Muscle layer of duodenum (tissue), 2 donors: ENCODE measurements at regions not wholly inside any gene's neighbourhood (a gene's known extent, or its start where the extent isn't known, plus 50 kb on each side); places are given as distances from the start of the nearest gene placed in this dataset.

Experiments
- H3K27ac ChIP-seq: one replicate; pipeline ENCODE4 v1.7.0; 2013; ENCODE audit warnings: mild to moderate bottlenecking, low read length
- H3K27me3 ChIP-seq: one replicate; pipeline ENCODE4 v1.7.0; 2013; ENCODE audit warnings: low read depth, mild to moderate bottlenecking, control low read depth, low read length
- H3K36me3 ChIP-seq, 2 donors: one replicate each; pipeline ENCODE4 v1.7.0; 2013; ENCODE audit warnings: low read length in 2 of 2, control low read depth in 1 of 2, mild to moderate bottlenecking in 1 of 2; ENCODE audit not compliant: insufficient read depth in 2 of 2, control insufficient read depth in 1 of 2
- H3K4me1 ChIP-seq, 2 donors: one replicate each; pipeline ENCODE4 v1.7.0; 2013; ENCODE audit warnings: low read length in 2 of 2, mild to moderate bottlenecking in 2 of 2, control low read depth in 1 of 2, moderate library complexity in 1 of 2; ENCODE audit not compliant: insufficient read depth in 2 of 2, control insufficient read depth in 1 of 2
- H3K4me3 ChIP-seq, 2 donors: one replicate each; pipeline ENCODE4 v1.7.0; 2013; ENCODE audit warnings: low read length in 2 of 2, low read depth in 1 of 2, mild to moderate bottlenecking in 1 of 2
- H3K9me3 ChIP-seq, 2 donors: one replicate each; pipeline ENCODE4 v1.7.0; 2013; ENCODE audit warnings: low read length in 2 of 2, control low read depth in 1 of 2, mild to moderate bottlenecking in 1 of 2; ENCODE audit not compliant: control insufficient read depth in 1 of 2
- donor health status: healthy.

DNA sequence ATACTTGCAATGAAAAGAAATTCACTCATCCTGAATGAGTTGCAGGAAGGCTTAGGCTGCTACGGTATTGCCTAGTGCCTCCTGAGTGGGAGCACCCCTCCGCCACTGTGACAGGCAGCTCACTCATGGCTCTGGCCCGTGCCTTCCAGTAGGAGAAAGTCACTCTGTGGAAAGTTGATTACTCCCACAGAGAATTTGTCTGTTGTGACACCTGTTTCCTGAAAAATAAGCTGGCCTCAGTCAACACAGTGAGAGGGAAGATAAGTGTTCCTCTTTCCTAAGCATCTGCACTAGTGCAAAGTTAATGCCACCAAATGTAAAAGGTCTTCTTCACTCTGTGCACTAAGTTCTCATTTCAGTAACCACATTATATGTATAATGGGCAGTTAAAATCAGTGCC, 158.8 kb upstream of the INHBA start:
- Histone ChIP-seq H3K36me3 (no peaks in the 10 kb centered on the region), H3K27me3 (no peaks in the 10 kb centered on the region), H3K27ac (no peak overlapping the region), H3K4me1 (peaks cover 0 to 4% of the 10 kb centered on the region in 2 donors), H3K4me3 (no peak overlapping the region), H3K9me3 (no peaks in the 10 kb centered on the region)

DNA sequence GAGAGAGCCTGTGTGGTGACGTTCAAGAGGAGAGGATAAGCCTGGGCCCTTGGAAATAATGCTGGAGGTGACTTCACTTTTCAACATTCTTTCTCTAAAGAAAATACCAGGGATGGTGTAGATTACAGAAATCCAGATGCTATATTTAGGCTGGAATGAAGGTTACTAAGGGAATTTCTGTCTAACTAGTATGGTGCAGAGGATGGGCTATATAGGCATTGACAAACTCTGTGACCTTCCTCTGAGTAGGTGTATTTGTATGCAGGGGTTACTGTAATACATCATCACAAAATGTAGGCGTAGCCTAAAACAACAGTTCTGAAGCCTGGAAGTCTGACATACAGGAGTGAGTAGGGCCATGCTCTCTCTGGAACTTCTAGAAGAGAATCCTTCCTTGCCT, 155.3 kb upstream of the INHBA start:
- Histone ChIP-seq H3K27me3 (no peaks in the 10 kb centered on the region), H3K4me3 (no peak overlapping the region), H3K27ac (no peak overlapping the region), H3K9me3 (no peaks in the 10 kb centered on the region), H3K4me1 (peaks cover 0 to 4% of the 10 kb centered on the region in 2 donors), H3K36me3 (no peaks in the 10 kb centered on the region)

DNA sequence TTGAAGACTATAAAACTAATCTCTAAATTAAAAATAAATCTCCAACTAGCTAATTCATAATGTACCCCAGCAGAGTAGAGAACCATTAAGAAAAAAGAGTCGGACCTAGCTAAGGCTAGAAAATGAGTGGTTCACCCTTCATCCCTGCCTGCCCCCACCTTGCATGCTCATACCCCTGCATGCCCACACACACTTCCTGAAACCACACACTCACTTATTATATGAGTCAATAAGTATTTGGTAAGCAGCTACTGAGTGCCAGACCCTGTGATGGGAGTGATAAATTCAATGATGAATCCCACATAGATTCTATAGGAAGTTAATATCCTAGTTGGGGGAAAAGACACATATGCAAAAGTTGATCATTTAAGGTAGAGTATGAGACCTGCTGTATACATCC, 152.9 kb upstream of the INHBA start:
- Histone ChIP-seq H3K9me3 (no peaks in the 10 kb centered on the region), H3K27me3 (no peaks in the 10 kb centered on the region), H3K36me3 (no peaks in the 10 kb centered on the region), H3K27ac (no peak overlapping the region), H3K4me1 (no peaks in the 10 kb centered on the region), H3K4me3 (no peak overlapping the region)

DNA sequence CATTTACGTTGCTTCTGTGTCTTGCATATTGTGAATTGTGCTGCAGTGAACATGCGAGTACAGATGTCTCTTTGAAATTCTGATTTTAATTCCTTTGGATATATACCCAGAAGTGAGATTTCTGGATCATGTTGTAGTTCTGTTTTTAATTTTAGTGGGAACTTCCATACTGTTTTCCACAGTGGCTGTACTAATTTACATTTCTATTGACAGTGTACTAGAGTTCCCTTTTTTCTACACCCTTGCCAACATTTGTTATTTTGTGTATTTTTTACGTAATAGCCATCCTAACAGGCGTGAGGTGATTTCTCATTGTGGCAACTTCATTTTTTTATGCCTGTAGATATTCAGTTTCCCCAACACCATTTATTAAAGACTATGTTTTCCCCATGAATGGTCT, 144.7 kb upstream of the INHBA start:
- H3K4me3 ChIP-seq = no peak overlapping the region
- no peaks in the 10 kb centered on the region for H3K4me1 ChIP-seq
- no peaks in the 10 kb centered on the region for H3K36me3 ChIP-seq
- H3K27me3 ChIP-seq = no peaks in the 10 kb centered on the region
- no peaks in the 10 kb centered on the region for H3K9me3 ChIP-seq
- no peak overlapping the region for H3K27ac ChIP-seq

DNA sequence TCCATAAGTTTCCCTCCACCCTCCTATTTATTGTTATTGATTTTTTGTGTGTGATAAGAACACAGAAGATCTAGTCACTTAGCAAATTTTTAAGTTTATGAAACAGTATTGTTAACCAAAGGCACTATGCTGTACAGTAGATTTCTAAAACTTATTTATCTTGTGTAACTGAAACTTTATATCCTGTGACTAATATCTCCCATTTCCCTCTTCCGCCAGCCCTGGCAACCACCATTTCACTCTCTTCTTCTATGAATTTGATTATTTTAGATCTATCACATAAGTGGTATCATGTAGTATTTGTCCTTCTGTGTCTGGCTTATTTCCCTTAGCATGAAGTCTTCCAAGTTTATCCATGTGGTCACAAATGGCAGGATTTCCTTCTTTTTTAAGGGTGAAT, 144.3 kb upstream of the INHBA start:
- Histone ChIP-seq H3K9me3 (no peaks in the 10 kb centered on the region), H3K36me3 (no peaks in the 10 kb centered on the region), H3K4me1 (no peaks in the 10 kb centered on the region), H3K27me3 (no peaks in the 10 kb centered on the region), H3K4me3 (no peak overlapping the region), H3K27ac (no peak overlapping the region)

DNA sequence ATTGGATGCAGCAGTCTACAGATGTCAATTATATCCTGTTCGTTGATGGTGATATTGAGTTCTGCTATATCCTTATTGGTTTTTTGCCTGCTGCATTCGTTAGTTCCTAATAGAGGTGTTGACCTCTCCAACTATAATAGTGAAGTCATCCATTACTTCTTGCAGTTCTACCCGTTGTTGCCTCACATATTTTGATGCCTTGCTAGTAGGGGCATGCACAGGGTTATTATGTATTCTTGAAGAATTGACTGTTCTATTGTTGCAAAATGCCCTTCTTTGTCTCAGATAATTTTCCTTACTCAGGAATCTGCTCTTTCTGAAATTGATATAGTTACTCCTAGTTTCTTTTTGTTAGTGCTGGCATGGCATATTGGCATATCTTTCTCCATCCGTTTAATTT, 140.1 kb upstream of the INHBA start:
- Histone ChIP-seq H3K9me3 (peaks cover 0 to 7% of the 10 kb centered on the region in 2 donors), H3K4me3 (no peak overlapping the region), H3K27ac (no peak overlapping the region), H3K27me3 (no peaks in the 10 kb centered on the region), H3K36me3 (no peaks in the 10 kb centered on the region), H3K4me1 (no peaks in the 10 kb centered on the region)

DNA sequence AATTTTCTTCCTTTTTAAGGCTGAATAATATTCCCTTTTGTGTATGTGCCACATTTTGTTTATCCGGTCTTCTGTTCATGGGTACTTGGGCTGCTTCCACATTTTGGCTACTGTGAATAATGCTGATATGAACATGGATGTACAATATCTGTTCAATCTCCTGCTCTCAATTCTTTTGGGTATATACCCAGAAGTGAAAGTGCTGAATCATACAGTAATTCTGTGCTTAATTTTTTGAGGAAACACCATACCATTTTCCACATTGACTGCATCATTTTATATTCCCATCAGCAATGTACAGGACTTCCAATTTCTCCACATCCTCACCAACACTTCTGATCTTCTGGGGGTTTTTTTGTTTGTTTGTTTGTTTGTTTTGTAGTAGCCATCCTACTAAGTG, 135.0 kb upstream of the INHBA start:
- Histone ChIP-seq H3K4me1 (peaks cover 0 to 18% of the 10 kb centered on the region in 2 donors), H3K9me3 (peaks cover 0 to 7% of the 10 kb centered on the region in 2 donors), H3K27ac (no peak overlapping the region), H3K36me3 (no peaks in the 10 kb centered on the region), H3K27me3 (no peaks in the 10 kb centered on the region), H3K4me3 (no peak overlapping the region)

DNA sequence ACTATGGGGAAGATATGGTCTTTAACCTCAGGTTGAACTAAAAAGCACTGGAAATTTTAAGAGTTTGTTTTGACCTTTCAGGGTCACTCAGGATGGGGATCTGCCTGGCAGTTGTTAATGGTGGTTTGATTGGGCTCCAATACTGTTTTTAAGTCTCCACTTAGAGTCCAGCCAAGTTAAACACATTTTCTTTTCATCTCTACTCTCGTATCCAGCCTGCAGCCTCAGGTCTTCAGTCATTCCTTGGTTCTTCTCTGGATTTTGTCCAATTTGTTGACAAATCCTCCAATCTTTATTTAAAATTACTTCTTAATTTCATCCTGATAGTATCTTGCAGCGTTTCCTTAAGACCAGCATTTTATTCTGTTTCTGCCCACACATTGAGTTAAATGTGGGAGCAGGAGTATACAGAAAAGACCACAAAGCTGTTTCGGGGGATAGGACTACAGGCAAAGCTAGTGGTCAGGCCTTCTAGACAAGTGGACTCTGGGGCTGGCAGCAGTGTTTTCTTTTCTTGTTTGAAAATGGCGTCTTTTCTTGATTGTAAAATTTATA, 133.2 kb upstream of the INHBA start:
- peaks cover 0 to 7% of the 10 kb centered on the region in 2 donors for H3K9me3 ChIP-seq
- no peaks in the 10 kb centered on the region for H3K36me3 ChIP-seq
- no peak overlapping the region for H3K4me3 ChIP-seq
- no peak overlapping the region for H3K27ac ChIP-seq
- H3K27me3 ChIP-seq = no peaks in the 10 kb centered on the region
- H3K4me1 ChIP-seq = peaks cover 0 to 18% of the 10 kb centered on the region in 2 donors

DNA sequence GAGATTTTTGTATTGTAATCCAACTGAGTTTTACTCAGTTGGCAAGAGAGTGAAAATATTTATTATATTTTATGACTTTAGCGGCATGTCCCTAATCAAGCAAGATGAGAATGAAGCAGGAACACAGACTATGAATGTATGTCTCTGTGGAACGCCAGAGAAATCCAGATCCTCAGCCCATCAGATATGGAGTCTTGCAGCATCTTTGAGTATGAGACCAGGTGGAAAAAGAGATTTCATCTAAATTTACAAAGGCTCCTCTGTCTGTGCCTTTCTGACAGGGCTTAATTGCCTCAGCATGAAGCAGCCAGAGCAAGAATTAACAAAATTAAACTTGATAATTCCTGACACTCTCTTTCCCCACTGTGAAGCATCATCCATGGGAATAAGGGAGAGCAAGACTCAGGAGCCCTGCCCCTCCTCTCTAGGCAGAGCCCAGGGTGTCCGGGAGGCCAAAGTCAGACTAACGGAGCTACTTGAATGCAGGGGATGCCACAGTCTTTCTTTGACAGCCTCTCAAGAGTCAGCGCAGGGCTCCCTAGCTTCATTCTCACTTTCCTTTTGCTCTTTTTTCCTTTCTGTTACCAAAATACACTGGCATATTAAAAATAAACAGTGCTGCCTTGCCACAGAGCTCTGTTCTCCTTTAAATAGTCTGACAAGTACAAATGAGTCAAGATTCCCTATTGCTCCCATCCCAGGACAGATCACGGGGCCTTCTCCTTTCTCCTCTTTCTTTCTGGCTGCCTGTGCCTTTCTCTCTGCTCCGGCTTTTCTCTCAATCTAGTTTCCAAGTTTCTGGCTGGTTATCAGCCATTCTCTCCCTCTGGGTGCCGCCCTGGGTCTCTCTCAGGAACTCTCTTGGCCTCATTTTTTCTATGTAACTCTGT, 132.2 kb upstream of the INHBA start:
- Histone ChIP-seq H3K27ac (no peak overlapping the region), H3K9me3 (peaks cover 0 to 2% of the 10 kb centered on the region in 2 donors)

DNA sequence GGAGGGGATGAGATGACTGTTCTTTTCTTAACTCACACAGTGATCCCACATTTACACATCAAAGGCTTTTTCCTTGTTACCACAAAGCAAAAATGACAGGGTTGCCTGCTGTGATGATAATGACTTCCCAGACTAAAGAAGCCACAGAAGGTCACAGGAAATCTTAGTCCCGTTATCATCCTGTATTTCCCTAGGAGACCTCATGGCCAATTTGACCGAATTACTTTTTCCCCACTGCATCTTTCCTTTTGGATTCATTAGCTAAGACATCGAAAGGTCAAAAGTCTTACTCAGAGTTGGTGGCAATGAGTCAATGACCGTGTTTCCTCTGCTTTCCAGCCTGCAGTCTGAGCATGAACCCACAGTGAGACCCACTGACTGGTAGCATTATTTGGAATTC, 130.1 kb upstream of the INHBA start:
- H3K4me1 ChIP-seq = peaks cover 0 to 18% of the 10 kb centered on the region in 2 donors
- no peaks in the 10 kb centered on the region for H3K9me3 ChIP-seq
- no peaks in the 10 kb centered on the region for H3K27me3 ChIP-seq
- no peaks in the 10 kb centered on the region for H3K36me3 ChIP-seq
- H3K27ac ChIP-seq = no peak overlapping the region
- H3K4me3 ChIP-seq = no peak overlapping the region

More for the DNA sequence above, 132.2 kb upstream of the INHBA start:
- H3K36me3 ChIP-seq = no peaks in the 10 kb centered on the region
- H3K4me3 ChIP-seq = peak overlapping the region in 1 of 2 donors; percentile 13
- H3K4me1 ChIP-seq = peaks cover 0 to 18% of the 10 kb centered on the region in 2 donors
- no peaks in the 10 kb centered on the region for H3K27me3 ChIP-seq

DNA sequence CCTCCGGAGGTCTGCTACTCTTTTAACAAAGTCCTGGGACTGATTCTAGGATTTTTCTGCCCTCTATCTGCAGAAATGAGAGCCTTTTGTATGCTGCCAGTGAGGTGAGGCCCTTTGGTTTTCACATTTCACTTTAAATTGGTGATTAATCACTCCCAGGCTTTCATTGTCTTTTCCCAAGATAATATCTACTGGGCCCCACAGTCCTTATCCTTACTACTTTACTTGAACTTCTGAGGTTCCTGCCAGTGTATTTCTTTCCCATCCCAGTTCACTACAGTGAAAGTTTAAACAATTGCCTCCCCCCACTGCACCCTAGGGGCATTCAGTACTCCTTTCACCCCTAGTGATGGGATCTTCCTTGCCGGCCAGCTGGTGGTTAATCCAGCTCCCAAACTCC, 127.4 kb upstream of the INHBA start:
- Histone ChIP-seq H3K36me3 (no peaks in the 10 kb centered on the region), H3K9me3 (no peaks in the 10 kb centered on the region), H3K27me3 (no peaks in the 10 kb centered on the region), H3K27ac (no peak overlapping the region), H3K4me3 (no peak overlapping the region), H3K4me1 (peaks cover 0 to 8% of the 10 kb centered on the region in 2 donors)
